Stomach smooth muscle (tissue), 2 donors: ENCODE measurements at regions not wholly inside any gene's neighbourhood (a gene's known extent, or its start where the extent isn't known, plus 50 kb on each side); places are given as distances from the start of the nearest gene placed in this dataset.

ENCODE experiments used
- H3K27ac ChIP-seq: one replicate; pipeline ENCODE4 v1.7.0; 2013; ENCODE audit warnings: mild to moderate bottlenecking, low read length, inconsistent platforms
- H3K27me3 ChIP-seq, 2 donors: one replicate each; pipeline ENCODE4 v1.7.0; 2013; ENCODE audit warnings: low read length in 2 of 2; ENCODE audit not compliant: insufficient read depth in 2 of 2, control insufficient read depth in 1 of 2
- H3K36me3 ChIP-seq, 2 donors: one replicate each; pipeline ENCODE4 v1.7.0; 2013; ENCODE audit warnings: low read length in 2 of 2; ENCODE audit not compliant: control insufficient read depth in 2 of 2, insufficient read depth in 2 of 2
- H3K4me1 ChIP-seq: one replicate; pipeline ENCODE4 v1.7.0; 2013; ENCODE audit warnings: low read length; ENCODE audit not compliant: control insufficient read depth, insufficient read depth
- H3K4me3 ChIP-seq, 2 donors: one replicate each; pipeline ENCODE4 v1.7.0; 2013; ENCODE audit warnings: low read length in 2 of 2
- H3K9ac ChIP-seq, 2 donors: one replicate each; pipeline ENCODE4 v1.7.0; 2013; ENCODE audit warnings: low read length in 2 of 2, mild to moderate bottlenecking in 1 of 2
- H3K9me3 ChIP-seq, 2 donors: one replicate each; pipeline ENCODE4 v1.7.0; 2013; ENCODE audit warnings: low read length in 2 of 2; ENCODE audit not compliant: control insufficient read depth in 2 of 2
- donor health status: healthy.
- donor health status: Pancreatic carcinoma.

DNA sequence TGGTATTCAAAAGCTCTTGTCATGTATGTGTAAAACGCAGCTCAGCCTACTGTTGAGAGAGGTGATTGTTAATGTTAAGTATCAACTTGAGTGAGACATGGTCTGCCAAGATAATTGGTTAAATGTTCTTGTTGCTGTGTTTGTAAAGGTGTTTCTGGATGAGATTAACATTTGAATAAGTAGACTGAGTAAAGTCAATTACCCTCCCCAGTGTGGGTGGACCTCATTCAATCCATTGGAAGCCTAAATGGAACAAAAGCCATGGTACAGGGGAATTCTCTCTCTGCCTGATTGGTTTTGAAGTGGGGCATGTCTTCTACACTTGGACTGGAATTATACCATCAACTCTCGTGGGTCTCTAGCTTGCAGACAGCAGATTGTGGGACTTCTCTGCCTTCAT, 63.8 kb upstream of the RERGL start:
- H3K36me3 ChIP-seq: no peaks in the 10 kb centered on the region
- no peaks in the 10 kb centered on the region for H3K27me3 ChIP-seq
- H3K9me3 ChIP-seq: peaks cover 0 to 3% of the 10 kb centered on the region in 2 donors
- H3K4me3 ChIP-seq: no peak overlapping the region
- no peak overlapping the region for H3K9ac ChIP-seq
- no peaks in the 10 kb centered on the region for H3K4me1 ChIP-seq
- H3K27ac ChIP-seq: no peak overlapping the region

- Histone ChIP-seq H3K27ac (no peak overlapping the region), H3K9me3 (no peaks in the 10 kb centered on the region), H3K36me3 (no peaks in the 10 kb centered on the region), H3K4me3 (no peak overlapping the region), H3K27me3 (no peaks in the 10 kb centered on the region), H3K9ac (no peak overlapping the region), H3K4me1 (no peaks in the 10 kb centered on the region)
Observed at GRCh38 chr12:18151036-18151435, 61.0 kb upstream of the RERGL start.

GRCh38 chr12:18148961-18149360, 59.0 kb upstream of the RERGL start:
- no peak overlapping the region for H3K4me3 ChIP-seq
- H3K4me1 ChIP-seq: no peaks in the 10 kb centered on the region
- no peak overlapping the region for H3K27ac ChIP-seq
- H3K9ac ChIP-seq: no peak overlapping the region
- H3K9me3 ChIP-seq: no peaks in the 10 kb centered on the region
- no peaks in the 10 kb centered on the region for H3K27me3 ChIP-seq
- no peaks in the 10 kb centered on the region for H3K36me3 ChIP-seq

DNA sequence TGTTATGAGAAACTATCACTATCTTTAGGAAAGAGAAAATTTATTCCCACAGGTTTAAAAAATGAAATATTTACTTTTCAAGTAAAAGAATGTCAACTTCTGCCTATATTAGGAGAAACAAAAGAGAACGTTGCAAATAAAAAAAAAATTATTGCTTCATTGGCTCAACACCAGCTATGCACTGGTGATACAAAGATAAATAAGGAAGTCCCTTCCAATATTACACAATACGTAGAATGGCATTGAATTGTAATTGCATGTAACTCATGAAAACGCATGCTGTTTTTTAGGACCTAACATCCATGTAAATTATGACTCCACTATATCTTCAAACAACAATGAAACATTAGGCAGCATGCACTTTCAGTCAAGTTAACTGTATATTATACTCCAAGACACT, 56.4 kb upstream of the RERGL start:
- Histone ChIP-seq H3K9ac (no peak overlapping the region), H3K27me3 (no peaks in the 10 kb centered on the region), H3K27ac (no peak overlapping the region)

GRCh38 chr12:18145924-18146323, 55.9 kb upstream of the RERGL start:
- no peaks in the 10 kb centered on the region for H3K36me3 ChIP-seq
- no peak overlapping the region for H3K27ac ChIP-seq
- no peaks in the 10 kb centered on the region for H3K27me3 ChIP-seq
- H3K9ac ChIP-seq: no peak overlapping the region
- H3K4me3 ChIP-seq: no peak overlapping the region
- no peaks in the 10 kb centered on the region for H3K4me1 ChIP-seq
- H3K9me3 ChIP-seq: no peaks in the 10 kb centered on the region

More for the DNA sequence above, 56.4 kb upstream of the RERGL start:
- no peaks in the 10 kb centered on the region for H3K36me3 ChIP-seq
- no peaks in the 10 kb centered on the region for H3K4me1 ChIP-seq
- no peaks in the 10 kb centered on the region for H3K9me3 ChIP-seq
- H3K4me3 ChIP-seq: no peak overlapping the region

- no peaks in the 10 kb centered on the region for H3K36me3 ChIP-seq
- H3K27ac ChIP-seq: no peak overlapping the region
- no peaks in the 10 kb centered on the region for H3K9me3 ChIP-seq
- no peaks in the 10 kb centered on the region for H3K27me3 ChIP-seq
- H3K4me1 ChIP-seq: no peaks in the 10 kb centered on the region
- H3K4me3 ChIP-seq: no peak overlapping the region
- no peak overlapping the region for H3K9ac ChIP-seq
Observed at GRCh38 chr12:18141048-18141982, 51.3 kb upstream of the RERGL start.

DNA sequence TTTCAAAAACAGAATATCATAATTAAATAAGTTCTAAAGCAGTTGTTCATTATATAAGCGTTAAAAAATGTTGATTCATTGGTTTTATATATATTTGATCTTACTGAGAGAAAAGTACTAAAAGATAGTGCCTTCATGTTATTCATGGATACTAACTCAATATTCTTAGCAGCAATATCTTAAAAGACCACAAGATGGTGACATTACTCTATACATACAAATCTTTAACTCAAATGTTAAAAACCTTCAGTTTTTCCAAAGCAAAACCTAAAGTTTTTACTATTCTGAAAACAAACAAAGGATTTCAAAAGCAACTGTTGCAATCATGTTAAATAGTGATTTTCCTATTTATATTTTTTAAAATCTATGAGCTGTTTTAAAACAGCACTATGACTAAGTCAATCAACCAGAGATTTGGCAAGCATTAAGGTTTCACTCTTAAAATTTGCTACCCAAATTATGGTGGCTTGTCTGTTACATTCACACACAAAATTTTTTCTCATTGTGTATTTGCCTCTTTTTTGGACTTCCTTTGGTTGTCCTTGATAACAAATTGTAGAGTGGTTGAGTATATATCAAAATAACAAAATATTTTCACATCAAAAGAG, 50.1 kb upstream of the RERGL start:
- Histone ChIP-seq H3K27me3 (no peaks in the 10 kb centered on the region), H3K9ac (no peak overlapping the region), H3K4me3 (no peak overlapping the region), H3K4me1 (no peaks in the 10 kb centered on the region), H3K9me3 (no peaks in the 10 kb centered on the region), H3K27ac (no peak overlapping the region), H3K36me3 (no peaks in the 10 kb centered on the region)
